H9 (cell line): ENCODE measurements at regions not wholly inside any gene's neighbourhood (a gene's known extent, or its start where the extent isn't known, plus 50 kb on each side); places are given as distances from the start of the nearest gene placed in this dataset.

Source experiments
- DNase-seq: peaks from one replicate; pipeline ENCODE4 v3.0.0-alpha.2; 2017
- H2AFZ ChIP-seq: one replicate; pipeline ENCODE4 v1.6.1; 2013; ENCODE audit warnings: mild to moderate bottlenecking, low read length, control low read depth, moderate library complexity
- H2AK5ac ChIP-seq: 2 replicates; pipeline ENCODE4 v1.6.1; 2013; ENCODE audit warnings: low read length, control low read depth, mixed read lengths; ENCODE audit not compliant: insufficient read length
- H2BK120ac ChIP-seq: one replicate; pipeline ENCODE4 v1.6.1; 2013; ENCODE audit warnings: low read depth, mild to moderate bottlenecking, low read length, control low read depth, inconsistent platforms; ENCODE audit not compliant: poor library complexity, severe bottlenecking
- H2BK12ac ChIP-seq: 2 replicates; pipeline ENCODE4 v1.6.1; 2013; ENCODE audit warnings: low read length, control low read depth, mixed read lengths, low read depth; ENCODE audit not compliant: insufficient read length
- H2BK15ac ChIP-seq: 2 replicates; pipeline ENCODE4 v1.6.1; 2013; ENCODE audit warnings: low read depth, low read length, control low read depth
- H2BK20ac ChIP-seq: one replicate; pipeline ENCODE4 v1.6.1; 2013; ENCODE audit warnings: low read depth, mild to moderate bottlenecking, low read length, control low read depth, inconsistent platforms; ENCODE audit not compliant: poor library complexity, severe bottlenecking
- H2BK5ac ChIP-seq: 2 replicates; pipeline ENCODE4 v1.6.1; 2013; ENCODE audit warnings: low read length, control low read depth, mixed read lengths; ENCODE audit not compliant: insufficient read length
- H3K14ac ChIP-seq: 2 replicates; pipeline ENCODE4 v1.6.1; 2013; ENCODE audit warnings: low read length, control low read depth; ENCODE audit not compliant: insufficient read depth
- H3K18ac ChIP-seq: 2 replicates; pipeline ENCODE4 v1.6.1; 2013; ENCODE audit warnings: low read depth, mild to moderate bottlenecking, mixed read lengths, low read length, control low read depth; ENCODE audit not compliant: insufficient read length
- H3K23ac ChIP-seq: 2 replicates; pipeline ENCODE4 v1.6.1; 2013; ENCODE audit warnings: low read length, control low read depth, mixed read lengths, low read depth; ENCODE audit not compliant: insufficient read length
- H3K23me2 ChIP-seq: 2 replicates; pipeline ENCODE4 v1.6.1; 2013; ENCODE audit warnings: low read depth, mild to moderate bottlenecking, mixed read lengths, low read length, control low read depth; ENCODE audit not compliant: insufficient read length, poor library complexity, severe bottlenecking
- H3K27ac ChIP-seq: 2 replicates; pipeline ENCODE4 v1.5.1; 2013; ENCODE audit warnings: low read length, control low read depth, mixed read lengths, low read depth; ENCODE audit not compliant: insufficient read length
- H3K27me3 ChIP-seq: 2 replicates; pipeline ENCODE4 v1.6.1; 2013; ENCODE audit warnings: low read length, control low read depth, inconsistent platforms; ENCODE audit not compliant: insufficient read depth
- H3K4ac ChIP-seq: 2 replicates; pipeline ENCODE4 v1.6.1; 2013; ENCODE audit warnings: low read depth, mild to moderate bottlenecking, control low read depth, inconsistent platforms, low read length, moderate library complexity
- H3K4me1 ChIP-seq: 2 replicates; pipeline ENCODE4 v1.6.1; 2013; ENCODE audit warnings: low read length, control low read depth, inconsistent platforms; ENCODE audit not compliant: insufficient read depth
- H3K4me2 ChIP-seq: 2 replicates; pipeline ENCODE4 v1.6.1; 2013; ENCODE audit warnings: low read length, control low read depth, mixed read lengths; ENCODE audit not compliant: insufficient read length, insufficient read depth
- H3K56ac ChIP-seq: 2 replicates; pipeline ENCODE4 v1.6.1; 2013; ENCODE audit warnings: low read depth, mild to moderate bottlenecking, mixed read lengths, low read length, control low read depth; ENCODE audit not compliant: insufficient read length
- H3K79me1 ChIP-seq: 2 replicates; pipeline ENCODE4 v1.6.1; 2013; ENCODE audit warnings: low read depth, mild to moderate bottlenecking, moderate library complexity, low read length, control low read depth, inconsistent platforms; ENCODE audit not compliant: insufficient read depth, poor library complexity, severe bottlenecking
- H3K79me2 ChIP-seq: 2 replicates; pipeline ENCODE4 v1.6.1; 2013; ENCODE audit warnings: low read length, control low read depth, inconsistent platforms; ENCODE audit not compliant: insufficient read depth
- H3K9ac ChIP-seq: 2 replicates; pipeline ENCODE4 v1.6.1; 2013; ENCODE audit warnings: low read length, control low read depth, mixed read lengths; ENCODE audit not compliant: insufficient read length; ENCODE audit errors: extremely low read depth
- H3K9me3 ChIP-seq: one replicate; pipeline ENCODE4 v1.6.1; 2013; ENCODE audit warnings: low read depth, low read length, inconsistent platforms; ENCODE audit not compliant: control insufficient read depth
- H3T11ph ChIP-seq: one replicate; pipeline ENCODE4 v1.6.1; 2013; ENCODE audit warnings: mild to moderate bottlenecking, low read length, control low read depth, inconsistent platforms
- H4K20me1 ChIP-seq: one replicate; pipeline ENCODE4 v1.6.1; 2013; ENCODE audit not compliant: control insufficient read depth, insufficient read length, insufficient read depth
- H4K5ac ChIP-seq: 2 replicates; pipeline ENCODE4 v1.6.1; 2013; ENCODE audit warnings: low read depth, mild to moderate bottlenecking, mixed read lengths, low read length, control low read depth; ENCODE audit not compliant: insufficient read length
- H4K8ac ChIP-seq: replicated peaks from 2 replicates; pipeline ENCODE4 v1.6.1; 2013; ENCODE audit warnings: low read length, control low read depth, mixed read lengths, low read depth; ENCODE audit not compliant: insufficient read length
- H4K91ac ChIP-seq: 2 replicates; pipeline ENCODE4 v1.6.1; 2013; ENCODE audit warnings: low read depth, mild to moderate bottlenecking, moderate library complexity, mixed read lengths, low read length, control low read depth; ENCODE audit not compliant: insufficient read length
- H3K27ac Mint-ChIP-seq, 3 experiments: 2 replicates in 2 of 3; 3 replicates in 1 of 3; pipeline ENCODE4 v1.8.0; 2020 to 2021; ENCODE audit warnings: mixed read lengths in 3 of 3, mild to moderate bottlenecking in 1 of 3, moderate library complexity in 1 of 3
- H3K27me3 Mint-ChIP-seq: 2 replicates; pipeline ENCODE4 v1.8.0; 2021; ENCODE audit warnings: low read depth, mild to moderate bottlenecking, moderate library complexity, mixed read lengths
- H3K36me3 Mint-ChIP-seq, 3 experiments: 2 replicates in 2 of 3; 3 replicates in 1 of 3; pipeline ENCODE4 v1.8.0; 2020 to 2021; ENCODE audit warnings: low read depth in 3 of 3, mixed read lengths in 3 of 3; ENCODE audit not compliant: insufficient read depth in 1 of 3
- H3K4me1 Mint-ChIP-seq, 2 experiments: 2 replicates each; pipeline ENCODE4 v1.8.0; 2020; ENCODE audit warnings: mixed read lengths in 2 of 2
- H3K4me3 Mint-ChIP-seq, 2 experiments: 2 replicates in 1 of 2; 3 replicates in 1 of 2; pipeline ENCODE4 v1.8.0; 2020 to 2021; ENCODE audit warnings: mild to moderate bottlenecking in 2 of 2, mixed read lengths in 2 of 2, moderate library complexity in 1 of 2
- H3K9me3 Mint-ChIP-seq, 2 experiments: 2 replicates in 1 of 2; 3 replicates in 1 of 2; pipeline ENCODE4 v1.8.0; 2020; ENCODE audit warnings: mild to moderate bottlenecking in 2 of 2, mixed read lengths in 2 of 2, moderate library complexity in 1 of 2
- WGBS: extraction: QIAGEN DNeasy Blood & Tissue Kit; methylation state at CpG from one replicate; pipeline ENCODE4 v1.1.7; 2013; ENCODE audit warnings: missing lambda C conversion rate, low lambda C conversion rate, mixed read lengths; ENCODE audit not compliant: insufficient read length; ENCODE audit errors: extremely low coverage; 5-methylcytosine and 5-hydroxymethylcytosine counted together
- TF ChIP-seq, protein P1 (sequence below): fragments of 200-600 bp; sonication (generic); conservative IDR thresholded peaks from 3 replicates; pipeline ENCODE4 v1.8.0; 2021; ENCODE audit warnings: antibody characterized with exemption, mild to moderate bottlenecking

DNA sequence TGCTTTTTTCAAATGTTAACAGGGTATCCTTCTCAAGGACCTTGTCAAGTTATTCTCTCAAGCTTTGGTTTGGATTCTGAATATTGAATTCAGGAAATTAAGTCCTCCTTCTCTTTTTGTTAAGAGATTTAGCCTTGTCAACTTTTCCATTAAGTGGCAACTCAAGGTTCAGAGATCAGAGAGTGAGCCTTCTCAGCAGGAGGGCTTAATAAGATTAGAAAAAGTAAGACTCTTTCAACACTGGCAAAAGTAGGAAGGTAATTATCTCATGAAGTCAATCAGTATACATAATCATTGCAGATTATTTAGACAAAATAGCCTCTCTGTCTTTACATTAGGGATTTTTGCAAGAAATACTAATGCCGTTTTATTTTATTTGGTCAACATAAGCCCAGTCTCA lies 330.7 kb downstream of the KIF2B start:
- no peak overlapping the region for H2BK12ac ChIP-seq
- no peak overlapping the region for H2BK20ac ChIP-seq
- H3K79me2 ChIP-seq: no peaks in the 10 kb centered on the region
- no peak overlapping the region for H2BK5ac ChIP-seq
- no peaks in the 10 kb centered on the region for H4K20me1 ChIP-seq
- Mint-ChIP-seq H3K36me3 (peaks cover 0 to 4% (median 0%) of the 10 kb centered on the region in 3 experiments; a peak in 3 of 7 replicates), H3K27ac (no peak overlapping the region; a peak in 1 of 7 replicates), H3K27me3 (no peaks in the 10 kb centered on the region), H3K4me1 (peaks cover 3 to 4% of the 10 kb centered on the region in 2 experiments; a peak in 2 of 4 replicates), H3K4me3 (no peak overlapping the region), H3K9me3 (peaks cover 3% of the 10 kb centered on the region in 2 experiments; a peak in 3 of 5 replicates)
- no peak overlapping the region for H2BK120ac ChIP-seq
- H2AFZ ChIP-seq: no peak overlapping the region
- no peak overlapping the region for H4K91ac ChIP-seq
- no peaks in the 10 kb centered on the region for H3K27me3 ChIP-seq
- no peaks in the 10 kb centered on the region for H3K23me2 ChIP-seq
- no peak overlapping the region for H4K5ac ChIP-seq
- DNase-seq: no peak
- H3K79me1 ChIP-seq: no peaks in the 10 kb centered on the region
- H3K9ac ChIP-seq: no peak overlapping the region
- no peak overlapping the region for H3K56ac ChIP-seq
- no peak overlapping the region for H4K8ac ChIP-seq
- H3K27ac ChIP-seq: no peak overlapping the region
- TF ChIP-seq, protein P1, sequence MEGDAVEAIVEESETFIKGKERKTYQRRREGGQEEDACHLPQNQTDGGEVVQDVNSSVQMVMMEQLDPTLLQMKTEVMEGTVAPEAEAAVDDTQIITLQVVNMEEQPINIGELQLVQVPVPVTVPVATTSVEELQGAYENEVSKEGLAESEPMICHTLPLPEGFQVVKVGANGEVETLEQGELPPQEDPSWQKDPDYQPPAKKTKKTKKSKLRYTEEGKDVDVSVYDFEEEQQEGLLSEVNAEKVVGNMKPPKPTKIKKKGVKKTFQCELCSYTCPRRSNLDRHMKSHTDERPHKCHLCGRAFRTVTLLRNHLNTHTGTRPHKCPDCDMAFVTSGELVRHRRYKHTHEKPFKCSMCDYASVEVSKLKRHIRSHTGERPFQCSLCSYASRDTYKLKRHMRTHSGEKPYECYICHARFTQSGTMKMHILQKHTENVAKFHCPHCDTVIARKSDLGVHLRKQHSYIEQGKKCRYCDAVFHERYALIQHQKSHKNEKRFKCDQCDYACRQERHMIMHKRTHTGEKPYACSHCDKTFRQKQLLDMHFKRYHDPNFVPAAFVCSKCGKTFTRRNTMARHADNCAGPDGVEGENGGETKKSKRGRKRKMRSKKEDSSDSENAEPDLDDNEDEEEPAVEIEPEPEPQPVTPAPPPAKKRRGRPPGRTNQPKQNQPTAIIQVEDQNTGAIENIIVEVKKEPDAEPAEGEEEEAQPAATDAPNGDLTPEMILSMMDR: no peak
- no peaks in the 10 kb centered on the region for H3K4me1 ChIP-seq
- H3K9me3 ChIP-seq: no peaks in the 10 kb centered on the region
- no peak overlapping the region for H3K4ac ChIP-seq
- no peak overlapping the region for H3T11ph ChIP-seq
- no CpG with 5 or more reads among the region's 1 CpG for WGBS
- no peak overlapping the region for H3K18ac ChIP-seq
- H2BK15ac ChIP-seq: no peak overlapping the region
- H3K23ac ChIP-seq: no peak overlapping the region
- H3K4me2 ChIP-seq: no peak overlapping the region
- no peak overlapping the region for H3K14ac ChIP-seq
- H2AK5ac ChIP-seq: no peak overlapping the region
